ENCODE measurements at regions not wholly inside any gene's neighbourhood (a gene's known extent, or its start where the extent isn't known, plus 50 kb on each side); places are given as distances from the start of the nearest gene placed in this dataset.

GRCh38 chr6:1037430-1038202 lies 274.3 kb upstream of the FOXQ1 start:
- no peaks in the 10 kb centered on the region for H4K20me1 ChIP-seq (ENCODE audit: insufficient read depth, low read length)
- H3K27ac ChIP-seq (ENCODE audit: low read length): no peak overlapping the region
- no peaks in the 10 kb centered on the region for H3K79me2 ChIP-seq (ENCODE audit: low read length)
- DNase-seq: no peak
- H3K4me2 ChIP-seq (ENCODE audit: low read depth, low read length): no peak overlapping the region
- no peaks in the 10 kb centered on the region for H3K4me1 ChIP-seq (ENCODE audit: low read length)
- no peak overlapping the region for H2AFZ ChIP-seq (ENCODE audit: low read length)
- H3K9me3 ChIP-seq (replicated peaks; ENCODE audit: insufficient read depth, low read length): no peaks in the 10 kb centered on the region
- H3K9ac ChIP-seq (ENCODE audit: low read length): no peak overlapping the region
- no peaks in the 10 kb centered on the region for H3K9me2 ChIP-seq (replicated peaks; ENCODE audit: insufficient read depth, low read length)
- H3F3A ChIP-seq (ENCODE audit: insufficient read depth, low read length): no peaks in the 10 kb centered on the region
- no peaks in the 10 kb centered on the region for H3K36me3 ChIP-seq (replicated peaks; ENCODE audit: insufficient read depth, low read length)
- H3K4me3 ChIP-seq (ENCODE audit: low read length): no peak overlapping the region
- no peak for TF ChIP-seq EZH2 (optimal IDR thresholded peaks at IDR 0.05; ENCODE audit: low read depth, low read length)
- no peak for TF ChIP-seq CTCF (IDR thresholded peaks at IDR 0.05; ENCODE audit: low read length)
- no peak for TF ChIP-seq EZH2phosphoT487 (IDR thresholded peaks at IDR 0.05; ENCODE audit: low read length)
- H3K27me3 ChIP-seq (replicated peaks; ENCODE audit: insufficient read depth, low read length): no peaks in the 10 kb centered on the region

- H4K20me1 ChIP-seq (ENCODE audit: insufficient read depth, low read length): no peaks in the 10 kb centered on the region
- H3K4me1 ChIP-seq (ENCODE audit: low read length): no peaks in the 10 kb centered on the region
- H3K27ac ChIP-seq (ENCODE audit: low read length): no peak overlapping the region
- no peak overlapping the region for H2AFZ ChIP-seq (ENCODE audit: low read length)
- no peak for TF ChIP-seq EZH2 (optimal IDR thresholded peaks at IDR 0.05; ENCODE audit: low read depth, low read length)
- no peak for TF ChIP-seq EZH2phosphoT487 (IDR thresholded peaks at IDR 0.05; ENCODE audit: low read length)
- TF ChIP-seq CTCF (IDR thresholded peaks at IDR 0.05; ENCODE audit: low read length): no peak
- no peaks in the 10 kb centered on the region for H3K9me2 ChIP-seq (replicated peaks; ENCODE audit: insufficient read depth, low read length)
- H3K4me2 ChIP-seq (ENCODE audit: low read depth, low read length): no peak overlapping the region
- no peak for DNase-seq
- no peak overlapping the region for H3K9ac ChIP-seq (ENCODE audit: low read length)
- H3K4me3 ChIP-seq (ENCODE audit: low read length): no peak overlapping the region
- no peaks in the 10 kb centered on the region for H3K27me3 ChIP-seq (replicated peaks; ENCODE audit: insufficient read depth, low read length)
- no peaks in the 10 kb centered on the region for H3K9me3 ChIP-seq (replicated peaks; ENCODE audit: insufficient read depth, low read length)
- no peaks in the 10 kb centered on the region for H3K79me2 ChIP-seq (ENCODE audit: low read length)
- no peaks in the 10 kb centered on the region for H3K36me3 ChIP-seq (replicated peaks; ENCODE audit: insufficient read depth, low read length)
- no peaks in the 10 kb centered on the region for H3F3A ChIP-seq (ENCODE audit: insufficient read depth, low read length)
Observed at GRCh38 chr6:1035401-1035800, 276.5 kb upstream of the FOXQ1 start.

GRCh38 chr6:1031720-1032119 lies 280.2 kb upstream of the FOXQ1 start:
- H3K9ac ChIP-seq (ENCODE audit: low read length): no peak overlapping the region
- H3K36me3 ChIP-seq (replicated peaks; ENCODE audit: insufficient read depth, low read length): no peaks in the 10 kb centered on the region
- H3K4me2 ChIP-seq (ENCODE audit: low read depth, low read length): no peak overlapping the region
- H3K9me2 ChIP-seq (replicated peaks; ENCODE audit: insufficient read depth, low read length): no peaks in the 10 kb centered on the region
- no peaks in the 10 kb centered on the region for H3K27me3 ChIP-seq (replicated peaks; ENCODE audit: insufficient read depth, low read length)
- H3K4me3 ChIP-seq (ENCODE audit: low read length): no peak overlapping the region
- H3K79me2 ChIP-seq (ENCODE audit: low read length): no peaks in the 10 kb centered on the region
- no peak overlapping the region for H2AFZ ChIP-seq (ENCODE audit: low read length)
- H3K9me3 ChIP-seq (replicated peaks; ENCODE audit: insufficient read depth, low read length): no peaks in the 10 kb centered on the region
- DNase-seq: no peak
- no peaks in the 10 kb centered on the region for H4K20me1 ChIP-seq (ENCODE audit: insufficient read depth, low read length)
- TF ChIP-seq EZH2 (optimal IDR thresholded peaks at IDR 0.05; ENCODE audit: low read depth, low read length): no peak
- TF ChIP-seq EZH2phosphoT487 (IDR thresholded peaks at IDR 0.05; ENCODE audit: low read length): no peak
- no peaks in the 10 kb centered on the region for H3F3A ChIP-seq (ENCODE audit: insufficient read depth, low read length)
- H3K27ac ChIP-seq (ENCODE audit: low read length): no peak overlapping the region
- H3K4me1 ChIP-seq (ENCODE audit: low read length): no peaks in the 10 kb centered on the region

- no peaks in the 10 kb centered on the region for H3F3A ChIP-seq (ENCODE audit: insufficient read depth, low read length)
Observed at GRCh38 chr6:1029141-1029540, 282.8 kb upstream of the FOXQ1 start.

More at GRCh38 chr6:1029141-1029540, 282.8 kb upstream of the FOXQ1 start:
- no peak overlapping the region for H3K9ac ChIP-seq (ENCODE audit: low read length)
- H3K4me3 ChIP-seq (ENCODE audit: low read length): no peak overlapping the region
- DNase-seq: no peak
- H3K9me2 ChIP-seq (replicated peaks; ENCODE audit: insufficient read depth, low read length): no peaks in the 10 kb centered on the region
- H3K79me2 ChIP-seq (ENCODE audit: low read length): no peaks in the 10 kb centered on the region
- H3K9me3 ChIP-seq (replicated peaks; ENCODE audit: insufficient read depth, low read length): no peaks in the 10 kb centered on the region
- no peak overlapping the region for H3K27ac ChIP-seq (ENCODE audit: low read length)
- no peaks in the 10 kb centered on the region for H3K36me3 ChIP-seq (replicated peaks; ENCODE audit: insufficient read depth, low read length)
- no peaks in the 10 kb centered on the region for H4K20me1 ChIP-seq (ENCODE audit: insufficient read depth, low read length)
- TF ChIP-seq EZH2 (optimal IDR thresholded peaks at IDR 0.05; ENCODE audit: low read depth, low read length) (no peak), EZH2phosphoT487 (IDR thresholded peaks at IDR 0.05; ENCODE audit: low read length) (no peak)
- H3K27me3 ChIP-seq (replicated peaks; ENCODE audit: insufficient read depth, low read length): no peaks in the 10 kb centered on the region
- H3K4me1 ChIP-seq (ENCODE audit: low read length): no peaks in the 10 kb centered on the region
- H2AFZ ChIP-seq (ENCODE audit: low read length): no peak overlapping the region
- no peak overlapping the region for H3K4me2 ChIP-seq (ENCODE audit: low read depth, low read length)

Measured in MM.1S (cell line).